T47D (cell line): ENCODE measurements at regions not wholly inside any gene's neighbourhood (a gene's known extent, or its start where the extent isn't known, plus 50 kb on each side); places are given as distances from the start of the nearest gene placed in this dataset.

Experiments
- DNase-seq, 2 experiments: peaks; one replicate each; pipeline versions ENCODE4 v3.0.0 to v3.0.0-alpha.2; 2011 to 2012; ENCODE audit warnings: low read depth in 1 of 2, low spot score in 1 of 2
- JUND ChIP-seq: IDR thresholded peaks from 2 replicates; pipeline ENCODE4 v1.6.1; 2012; ENCODE audit warnings: low read depth
- in situ Hi-C: cut with HindIII; loops from 2 replicates; pipeline ENCODE4 v1.10.0; 2016; ENCODE audit warnings: low sequenced_read_pairs, low pct_unique_long_range_greater_than_20kb

DNA sequence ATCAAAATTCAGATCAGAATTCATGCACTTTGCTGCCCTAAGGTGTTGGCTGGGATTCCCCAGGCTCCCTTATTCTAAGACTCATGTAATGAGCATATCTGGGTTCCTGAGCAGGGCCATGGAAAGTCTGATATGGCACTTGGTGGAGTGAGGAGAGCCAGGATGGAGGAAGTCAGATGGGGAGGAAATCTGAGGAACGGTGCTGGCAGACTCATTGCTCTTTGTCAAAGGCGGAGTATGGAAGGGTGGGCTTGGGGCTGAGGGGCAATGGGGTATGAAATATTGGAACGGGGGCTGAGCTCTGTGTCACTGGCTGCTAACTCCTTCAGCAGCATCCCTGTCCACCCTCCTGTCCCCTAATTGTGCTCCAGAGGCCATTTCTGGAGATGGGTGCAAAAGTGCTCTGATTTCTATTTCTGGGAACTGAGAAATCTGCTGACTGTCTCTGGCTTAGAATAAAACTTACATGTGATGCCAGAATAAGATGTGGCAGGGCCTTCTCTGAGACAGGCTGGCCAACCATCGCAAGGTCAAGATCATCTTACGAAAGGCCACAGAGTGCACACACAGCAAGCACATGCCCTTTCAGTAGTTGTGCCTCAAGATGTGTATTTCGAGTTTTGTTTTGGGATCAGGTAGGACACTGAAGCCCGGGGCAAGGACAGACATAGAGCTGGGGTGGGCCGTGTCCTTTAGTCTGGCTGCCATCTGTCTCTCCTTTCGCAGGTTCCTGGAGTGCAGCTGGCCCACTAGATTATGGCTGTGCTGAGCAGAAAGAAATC is 480.0 kb upstream of the HS6ST1 start:
- TF ChIP-seq JUND = no peak
- DNase-seq = no peak
- in situ Hi-C loops = no loop called here

- in situ Hi-C loops = no loop called here
- no peak for TF ChIP-seq JUND
- no peak for DNase-seq
These were observed 480.6 kb upstream of the HS6ST1 start for GRCh38 chr2:128799284-128799552.

GRCh38 chr2:128799730-128800129 is 481.1 kb upstream of the HS6ST1 start:
- TF ChIP-seq JUND = no peak
- in situ Hi-C loops = no loop called here
- peak in 1 of 2 experiments; percentile 68 for DNase-seq

GRCh38 chr2:128801576-128801975 is 482.9 kb upstream of the HS6ST1 start:
- DNase-seq = no peak
- TF ChIP-seq JUND = no peak
- in situ Hi-C loops = no loop called here

DNA sequence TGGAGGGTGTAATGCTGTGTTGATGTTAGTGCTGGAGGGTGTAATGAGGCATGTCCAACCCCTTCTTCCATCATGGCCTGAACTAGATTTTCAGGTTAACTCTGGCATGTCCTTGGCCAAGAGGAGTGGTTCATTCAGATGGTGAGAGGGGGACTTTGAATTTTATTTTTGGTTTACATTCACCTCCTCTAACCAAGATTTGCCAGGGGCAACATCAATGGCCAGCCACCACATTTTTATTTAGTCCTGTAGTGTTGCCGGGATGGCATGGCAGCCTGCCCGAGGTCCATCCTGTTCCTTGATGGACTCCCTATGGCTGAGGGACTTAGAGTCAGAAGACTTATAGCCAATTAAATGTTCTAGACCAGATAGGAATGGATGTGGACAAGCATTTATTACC is 484.6 kb upstream of the HS6ST1 start:
- no peak for TF ChIP-seq JUND
- DNase-seq = no peak
- in situ Hi-C loops = no loop called here

DNA sequence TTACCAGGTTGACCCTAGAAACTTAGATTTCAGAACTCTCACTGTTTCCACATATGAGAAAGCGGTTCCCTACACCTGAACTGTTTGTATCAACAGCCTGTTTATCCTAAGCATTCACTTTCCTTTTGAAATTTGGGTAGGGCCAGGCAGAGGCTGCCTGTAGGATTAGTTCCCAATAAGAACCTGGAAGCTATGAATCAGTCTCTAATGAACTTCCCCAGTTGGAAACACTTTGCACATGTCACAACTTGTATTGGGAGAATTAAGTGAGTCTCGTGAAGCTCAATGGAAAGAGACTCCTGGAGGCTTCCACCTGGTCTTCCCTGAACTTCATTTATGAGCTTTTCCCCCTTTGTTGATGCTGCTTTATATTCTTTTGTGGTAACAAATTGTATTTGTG is 486.6 kb upstream of the HS6ST1 start:
- in situ Hi-C loops = no loop called here
- TF ChIP-seq JUND = no peak

GRCh38 chr2:128805918-128806317 is 487.2 kb upstream of the HS6ST1 start:
- DNase-seq = no peak
- no peak for TF ChIP-seq JUND
- in situ Hi-C loops = no loop called here

More for the DNA sequence above, 486.6 kb upstream of the HS6ST1 start:
- DNase-seq = no peak

DNA sequence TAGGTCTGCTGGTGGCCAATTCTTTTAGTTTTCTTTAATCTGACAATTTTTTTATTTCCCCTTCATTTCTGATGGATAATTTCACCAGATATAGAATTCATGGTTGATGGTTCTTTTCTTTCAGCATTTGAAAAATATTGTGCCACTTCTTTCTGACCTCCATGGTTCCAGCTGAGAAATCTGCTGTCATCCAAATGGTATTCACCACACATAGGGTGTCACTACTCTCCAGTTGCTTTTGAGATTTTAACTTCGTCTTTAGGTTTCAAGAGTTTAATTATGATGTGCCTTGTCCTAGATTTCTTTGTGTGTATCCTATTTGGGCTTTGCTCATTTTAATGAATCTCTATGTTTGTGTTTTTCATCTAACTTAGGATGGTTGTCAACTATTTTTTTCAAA is 488.6 kb upstream of the HS6ST1 start:
- DNase-seq = no peak
- TF ChIP-seq JUND = no peak
- in situ Hi-C loops = no loop called here

DNA sequence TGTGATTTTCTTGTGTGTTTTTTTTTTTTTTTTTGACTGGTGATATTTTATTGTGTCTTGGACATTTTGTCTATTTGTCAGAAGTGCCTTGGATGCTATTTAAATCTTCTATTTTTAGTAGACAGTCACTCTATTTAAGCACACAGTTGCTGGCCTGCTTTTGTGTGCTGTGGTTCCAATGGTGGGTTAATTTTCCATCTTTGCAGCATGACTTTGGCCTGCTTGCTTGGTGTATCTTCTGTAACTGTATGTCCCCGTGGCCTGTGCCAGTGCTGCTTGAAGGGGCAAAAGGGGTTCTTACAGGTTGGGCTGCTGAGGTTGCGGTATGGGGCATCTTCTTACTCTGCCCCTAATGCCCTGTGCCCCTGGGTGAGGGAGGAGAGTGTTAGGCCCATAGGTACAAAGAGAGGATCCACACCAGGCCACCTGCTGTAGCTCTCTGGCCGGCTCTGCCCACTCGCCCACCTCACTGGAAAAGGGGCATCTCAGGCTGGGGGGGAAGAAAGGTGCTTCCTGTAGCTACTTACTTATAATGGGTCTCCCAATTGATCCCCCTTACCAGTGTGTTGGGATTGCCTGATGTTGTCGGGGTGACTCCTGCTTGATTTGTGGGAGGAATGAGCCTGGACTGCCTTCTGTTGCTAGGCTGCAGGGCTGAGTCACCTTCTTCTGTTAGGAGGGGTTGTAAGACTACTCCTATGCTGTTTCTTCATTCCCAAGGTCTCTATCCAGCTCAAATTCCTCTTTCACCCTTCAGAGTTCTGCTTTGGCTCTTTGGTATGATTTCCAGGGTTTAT is 490.0 kb upstream of the HS6ST1 start:
- in situ Hi-C loops = no loop called here
- peak in 1 of 2 experiments; percentile 35 for DNase-seq
- TF ChIP-seq JUND = no peak

GRCh38 chr2:128809259-128809636 is 490.6 kb upstream of the HS6ST1 start:
- no peak for TF ChIP-seq JUND
- no peak for DNase-seq
- in situ Hi-C loops = no loop called here

GRCh38 chr2:128809880-128810279 is 491.2 kb upstream of the HS6ST1 start:
- in situ Hi-C loops = no loop called here
- no peak for TF ChIP-seq JUND
- no peak for DNase-seq

DNA sequence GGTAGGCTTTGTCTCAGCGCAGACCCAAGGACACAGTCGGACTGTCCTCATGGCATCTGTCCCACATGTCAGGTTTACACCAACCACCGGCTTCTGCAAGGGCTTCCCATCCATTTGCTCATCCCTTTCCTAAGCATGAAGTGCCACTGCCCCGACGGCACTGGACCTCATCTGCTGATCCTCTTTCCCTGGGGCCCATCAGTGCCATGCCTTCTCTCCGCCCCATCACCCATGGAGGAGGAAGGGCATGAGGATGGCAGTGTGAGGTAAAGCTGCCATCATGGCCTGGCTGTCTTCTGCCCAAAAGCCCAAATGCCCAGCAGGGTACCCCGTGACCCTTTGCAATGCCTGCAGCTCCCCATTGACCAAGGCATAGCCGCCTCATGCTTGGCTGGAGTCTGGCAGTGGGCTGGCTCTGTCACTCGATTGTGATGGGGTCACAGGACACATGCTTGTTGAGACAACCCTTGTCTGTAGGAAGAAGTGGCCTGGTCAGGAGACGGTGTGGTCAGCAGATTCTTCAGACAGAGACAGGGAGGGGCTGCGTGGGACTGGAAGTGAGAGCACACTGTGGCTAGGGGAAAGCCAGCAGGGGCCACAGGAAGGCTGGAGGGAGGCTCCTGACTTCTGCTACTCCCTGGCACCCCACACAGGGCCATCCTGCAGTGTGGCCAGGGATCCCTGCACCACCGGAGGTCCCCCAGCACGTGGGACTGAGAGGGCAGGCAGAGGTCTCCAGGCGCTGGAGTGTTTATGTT is 493.7 kb upstream of the HS6ST1 start:
- in situ Hi-C loops = no loop called here
- no peak for TF ChIP-seq JUND
- no peak for DNase-seq
